Psoas muscle (tissue), 7 donors: ENCODE measurements at regions not wholly inside any gene's neighbourhood (a gene's known extent, or its start where the extent isn't known, plus 50 kb on each side); places are given as distances from the start of the nearest gene placed in this dataset.

Experiments
- ATAC-seq, 4 donors: fragments of 200-7000 bp; cut with Tn5 transposase; one replicate each; pipeline ENCODE4 v1.9.1; 2020; ENCODE audit warnings: moderate library complexity in 3 of 4, mild to moderate bottlenecking in 2 of 4
- DNase-seq, 2 donors: peaks; one replicate each; pipeline ENCODE4 v3.0.0-alpha.2; 2020
- H3K27ac ChIP-seq: fragments of 200-600 bp; one replicate; pipeline ENCODE4 v1.8.0; 2022
- H3K27me3 ChIP-seq, 3 donors: fragments of 200-600 bp in 1 of 3; one replicate each; pipeline versions ENCODE4 v1.6.1 to v1.8.0; 2013 to 2022; ENCODE audit warnings: low read length in 2 of 3, mild to moderate bottlenecking in 2 of 3, moderate library complexity in 1 of 3; ENCODE audit not compliant: insufficient read depth in 3 of 3
- H3K36me3 ChIP-seq, 2 donors: fragments of 200-600 bp in 1 of 2; one replicate each; pipeline versions ENCODE4 v1.6.1 to v1.8.0; 2013 to 2022; ENCODE audit warnings: low read depth in 1 of 2, mild to moderate bottlenecking in 1 of 2, moderate library complexity in 1 of 2; ENCODE audit not compliant: insufficient read depth in 1 of 2
- H3K4me1 ChIP-seq: fragments of 200-600 bp; one replicate; pipeline ENCODE4 v1.8.0; 2022
- H3K4me3 ChIP-seq: fragments of 200-600 bp; one replicate; pipeline ENCODE4 v1.8.0; 2022; ENCODE audit warnings: mild to moderate bottlenecking
- H3K9me3 ChIP-seq: fragments of 200-600 bp; one replicate; pipeline ENCODE4 v1.8.0; 2022
- WGBS, 3 donors: extraction: QIAGEN DNeasy Blood & Tissue Kit; methylation state at CpG; one replicate each; pipeline versions ENCODE4 v1.1.6 to v1.1.7; 2013; 5-methylcytosine and 5-hydroxymethylcytosine counted together
- intact Hi-C, 2 donors: fragments of 100-400 bp; cut with DNase I; formaldehyde crosslinking; loops; one replicate each; pipeline versions ENCODE4 v1.11.0 to v1.14.2; 2022
- TF ChIP-seq, protein P1 (sequence below): fragments of 200-600 bp; IDR thresholded peaks from one replicate; pipeline ENCODE4 v1.8.0; 2022; ENCODE audit warnings: antibody characterized with exemption
- donor health status: healthy with polysubstance abuse.
- donor health status: DM: no; HTN: no; CAD: no; lungs with moderate emphysema.
- donor health status: Bipolar disorder and iron deficiency.
- donor health status: healthy.
- donor health status: DM: yes; HTN: yes; CAD: no.
- donor health status: DM: no; HTN: no; CAD: no.
- donor health status: DM: yes; HTN: yes; CAD: no.

- no peaks in the 10 kb centered on the region for H3K36me3 ChIP-seq
- H3K9me3 ChIP-seq, result no peaks in the 10 kb centered on the region
- ATAC-seq (no peak), DNase-seq (no peak)
- H3K27me3 ChIP-seq, result no peaks in the 10 kb centered on the region
- TF ChIP-seq, protein P1, sequence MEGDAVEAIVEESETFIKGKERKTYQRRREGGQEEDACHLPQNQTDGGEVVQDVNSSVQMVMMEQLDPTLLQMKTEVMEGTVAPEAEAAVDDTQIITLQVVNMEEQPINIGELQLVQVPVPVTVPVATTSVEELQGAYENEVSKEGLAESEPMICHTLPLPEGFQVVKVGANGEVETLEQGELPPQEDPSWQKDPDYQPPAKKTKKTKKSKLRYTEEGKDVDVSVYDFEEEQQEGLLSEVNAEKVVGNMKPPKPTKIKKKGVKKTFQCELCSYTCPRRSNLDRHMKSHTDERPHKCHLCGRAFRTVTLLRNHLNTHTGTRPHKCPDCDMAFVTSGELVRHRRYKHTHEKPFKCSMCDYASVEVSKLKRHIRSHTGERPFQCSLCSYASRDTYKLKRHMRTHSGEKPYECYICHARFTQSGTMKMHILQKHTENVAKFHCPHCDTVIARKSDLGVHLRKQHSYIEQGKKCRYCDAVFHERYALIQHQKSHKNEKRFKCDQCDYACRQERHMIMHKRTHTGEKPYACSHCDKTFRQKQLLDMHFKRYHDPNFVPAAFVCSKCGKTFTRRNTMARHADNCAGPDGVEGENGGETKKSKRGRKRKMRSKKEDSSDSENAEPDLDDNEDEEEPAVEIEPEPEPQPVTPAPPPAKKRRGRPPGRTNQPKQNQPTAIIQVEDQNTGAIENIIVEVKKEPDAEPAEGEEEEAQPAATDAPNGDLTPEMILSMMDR, result no peak
- intact Hi-C loops, result no loop called here
- H3K27ac ChIP-seq, result no peak overlapping the region
- WGBS, 3 donors, result 83 to 97% (median 90%) methylated on average over 1 of the region's 1 CpG
- no peaks in the 10 kb centered on the region for H3K4me1 ChIP-seq
- no peak overlapping the region for H3K4me3 ChIP-seq
Observed at GRCh38 chr1:188225975-188226374, 1397.2 kb downstream of the PLA2G4A start.

DNA sequence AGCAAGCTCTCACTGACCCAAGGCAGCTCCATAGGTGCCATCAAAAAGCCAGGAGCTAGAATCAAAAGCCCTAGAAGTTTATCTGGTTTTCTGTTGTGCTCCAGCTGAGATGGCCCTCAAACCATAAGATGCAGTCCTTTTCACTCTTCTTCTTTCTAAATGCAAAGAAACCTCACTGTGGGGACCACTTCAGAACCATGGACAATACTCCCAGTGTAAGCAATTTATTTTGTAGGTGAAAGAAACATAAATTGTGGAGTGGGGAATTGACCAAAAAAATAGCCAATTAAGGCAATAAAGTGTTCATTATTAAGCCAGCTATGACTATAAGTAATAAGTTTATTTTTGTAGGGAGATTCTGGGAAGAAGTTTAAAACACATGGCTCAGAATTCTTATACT, 1399.9 kb downstream of the PLA2G4A start:
- TF ChIP-seq, protein P1, result no peak

DNA sequence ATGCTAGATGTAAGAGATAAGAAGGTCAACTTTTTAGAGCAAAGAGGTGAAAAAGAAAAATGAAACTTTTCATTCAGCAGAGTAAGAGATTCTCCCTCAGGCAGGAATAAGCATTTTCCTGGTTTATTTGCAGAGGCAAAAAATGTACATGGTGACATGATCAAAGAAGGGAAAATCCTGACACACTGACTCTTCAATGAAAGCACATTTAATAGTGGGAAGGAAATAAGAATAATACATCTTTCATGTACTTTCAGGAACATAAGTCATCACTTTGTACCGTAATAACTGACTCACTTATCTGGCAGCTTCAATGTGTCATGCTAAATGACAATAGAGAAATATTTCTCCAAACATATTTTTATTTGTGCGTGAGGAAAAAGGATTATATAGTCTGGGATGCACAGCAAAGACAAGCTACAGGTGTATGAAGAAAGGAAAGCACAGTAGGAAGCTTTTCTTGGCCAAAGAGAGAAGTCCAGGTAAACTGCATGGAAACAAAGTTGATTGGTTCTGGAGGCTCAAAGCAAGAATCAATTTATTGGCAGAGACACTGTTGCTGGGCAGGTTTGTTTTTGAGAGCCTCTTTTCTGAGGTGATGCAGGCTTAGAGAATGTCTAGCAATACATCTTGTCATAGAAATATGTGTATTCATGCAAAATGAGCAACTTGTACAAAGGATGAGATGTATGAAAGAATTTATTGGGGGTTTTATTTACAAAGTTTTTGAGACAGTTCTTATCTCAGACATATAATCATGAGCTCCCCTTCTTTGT, 1409.0 kb downstream of the PLA2G4A start:
- ATAC-seq, result no peak

More for the DNA sequence above, 1399.9 kb downstream of the PLA2G4A start:
- Histone ChIP-seq H3K9me3 (no peaks in the 10 kb centered on the region), H3K4me1 (no peaks in the 10 kb centered on the region), H3K36me3 (no peaks in the 10 kb centered on the region), H3K27me3 (no peaks in the 10 kb centered on the region), H3K4me3 (no peak overlapping the region), H3K27ac (no peak overlapping the region)
- intact Hi-C loops, result no loop called here
- ATAC-seq, result no peak
- DNase-seq, result no peak

GRCh38 chr1:188240772-188241406, 1412.1 kb downstream of the PLA2G4A start:
- no peak for ATAC-seq
- no peaks in the 10 kb centered on the region for H3K36me3 ChIP-seq
- WGBS, 3 donors, result 68 to 72% (median 69%) methylated on average over 3 of the region's 3 CpGs

More for the DNA sequence above, 1409.0 kb downstream of the PLA2G4A start:
- Histone ChIP-seq H3K27ac (no peak overlapping the region), H3K27me3 (no peaks in the 10 kb centered on the region), H3K4me1 (no peaks in the 10 kb centered on the region), H3K36me3 (no peaks in the 10 kb centered on the region), H3K9me3 (no peaks in the 10 kb centered on the region), H3K4me3 (no peak overlapping the region)
- WGBS, 3 donors, result 64 to 71% (median 64%) methylated on average over 2 of the region's 2 CpGs
- TF ChIP-seq, protein P1, result no peak
- intact Hi-C loops, result no loop called here
- no peak for DNase-seq

More at GRCh38 chr1:188240772-188241406, 1412.1 kb downstream of the PLA2G4A start:
- no peak for DNase-seq
- no peaks in the 10 kb centered on the region for H3K27me3 ChIP-seq
- no peaks in the 10 kb centered on the region for H3K4me1 ChIP-seq
- no peaks in the 10 kb centered on the region for H3K9me3 ChIP-seq
- intact Hi-C loops, result no loop called here
- TF ChIP-seq, protein P1, result no peak
- no peak overlapping the region for H3K27ac ChIP-seq
- H3K4me3 ChIP-seq, result no peak overlapping the region
